Activated CD8-positive, alpha-beta memory T cell treated with anti-CD3 and anti-CD28 coated beads, Interleukin-2, amount 10 ng/mL, durations not matched to agents 7 days and 5 days (primary cell): ENCODE measurements at regions not wholly inside any gene's neighbourhood (a gene's known extent, or its start where the extent isn't known, plus 50 kb on each side); places are given as distances from the start of the nearest gene placed in this dataset.
"Not testable (repeated sequence)": the region's sequence is repeated elsewhere in the genome, so short reads cannot be mapped to it uniquely, and the experiment has no call there.

Experiments used
- ATAC-seq: fragments of 150-1000 bp; cut with Tn5 transposase; one replicate; pipeline ENCODE4 v1.10.0; 2021; ENCODE audit warnings: moderate library complexity
- CTCF ChIA-PET: fragments of 350-600 bp; sonication (Branson Sonifier 250); formaldehyde crosslinking; loops from one replicate; lab custom pipeline; 2021; ENCODE audit warnings: antibody characterized with exemption; lab: Charles Lee
- DNase-seq: peaks from one replicate; pipeline ENCODE4 v3.0.0-alpha.2; 2020
- H3K27ac Mint-ChIP-seq: one replicate; pipeline ENCODE4 v1.8.0; 2021; ENCODE audit warnings: mild to moderate bottlenecking, mixed read lengths
- H3K27me3 Mint-ChIP-seq: one replicate; pipeline ENCODE4 v1.8.0; 2021; ENCODE audit warnings: mixed read lengths
- H3K36me3 Mint-ChIP-seq: one replicate; pipeline ENCODE4 v1.8.0; 2021; ENCODE audit warnings: mild to moderate bottlenecking, mixed read lengths
- H3K4me1 Mint-ChIP-seq: one replicate; pipeline ENCODE4 v1.8.0; 2021; ENCODE audit warnings: mixed read lengths
- H3K4me3 Mint-ChIP-seq: one replicate; pipeline ENCODE4 v1.8.0; 2021; ENCODE audit warnings: mild to moderate bottlenecking, moderate library complexity, mixed read lengths
- H3K9me3 Mint-ChIP-seq: one replicate; pipeline ENCODE4 v1.8.0; 2022; ENCODE audit warnings: low read depth, mixed read lengths

DNA sequence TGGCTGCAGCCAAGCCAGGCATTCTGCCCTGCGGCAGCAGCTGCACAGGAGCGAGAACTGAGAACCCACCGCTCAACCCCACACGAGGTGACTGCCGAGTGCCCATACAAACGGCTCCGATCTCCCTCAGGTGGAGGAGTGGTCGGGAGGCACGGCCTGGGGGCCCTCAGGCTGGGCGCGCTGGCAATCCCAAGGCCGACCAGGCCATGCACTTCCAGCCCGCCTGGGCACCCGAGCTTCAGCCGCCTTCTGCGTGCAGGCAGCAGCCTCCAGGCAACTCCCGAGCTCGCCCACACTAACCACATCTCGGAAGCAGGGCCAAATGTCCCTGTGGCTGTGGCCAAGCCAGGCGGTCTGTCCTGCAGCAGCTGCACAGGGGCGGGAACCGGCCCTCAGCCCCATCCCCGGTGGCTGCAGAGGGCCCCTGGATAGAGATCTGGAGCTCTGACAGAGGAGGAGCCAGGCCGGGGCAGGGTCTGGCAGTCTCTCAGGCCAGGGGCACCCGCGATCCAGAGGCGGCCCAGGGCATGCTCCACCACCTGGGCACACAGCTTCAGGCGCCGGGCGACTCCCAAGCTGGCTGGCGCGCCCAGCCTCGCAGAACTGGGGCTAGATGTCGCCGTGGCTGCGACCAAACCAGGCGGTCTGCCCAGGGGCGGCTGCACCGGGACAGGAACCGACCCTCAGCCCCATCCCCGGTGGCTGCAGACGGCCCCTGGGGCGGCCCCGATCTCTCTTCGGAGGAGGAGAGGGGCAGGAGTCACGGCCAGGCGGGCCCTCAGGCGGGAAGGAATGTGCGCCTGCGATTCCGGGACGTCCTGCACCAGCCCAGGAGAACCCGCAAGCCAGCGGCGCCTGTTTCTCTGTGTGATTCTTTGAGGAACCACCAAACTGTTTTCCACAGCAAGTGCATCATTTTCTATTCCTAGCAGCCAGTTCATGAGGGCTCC lies 538.0 kb downstream of the CWH43 start:
- H3K9me3 Mint-ChIP-seq, CTCF ChIA-PET, H3K4me1 Mint-ChIP-seq, H3K4me3 Mint-ChIP-seq, ATAC-seq, DNase-seq, H3K36me3 Mint-ChIP-seq, H3K27ac Mint-ChIP-seq, H3K27me3 Mint-ChIP-seq: not testable (repeated sequence)

DNA sequence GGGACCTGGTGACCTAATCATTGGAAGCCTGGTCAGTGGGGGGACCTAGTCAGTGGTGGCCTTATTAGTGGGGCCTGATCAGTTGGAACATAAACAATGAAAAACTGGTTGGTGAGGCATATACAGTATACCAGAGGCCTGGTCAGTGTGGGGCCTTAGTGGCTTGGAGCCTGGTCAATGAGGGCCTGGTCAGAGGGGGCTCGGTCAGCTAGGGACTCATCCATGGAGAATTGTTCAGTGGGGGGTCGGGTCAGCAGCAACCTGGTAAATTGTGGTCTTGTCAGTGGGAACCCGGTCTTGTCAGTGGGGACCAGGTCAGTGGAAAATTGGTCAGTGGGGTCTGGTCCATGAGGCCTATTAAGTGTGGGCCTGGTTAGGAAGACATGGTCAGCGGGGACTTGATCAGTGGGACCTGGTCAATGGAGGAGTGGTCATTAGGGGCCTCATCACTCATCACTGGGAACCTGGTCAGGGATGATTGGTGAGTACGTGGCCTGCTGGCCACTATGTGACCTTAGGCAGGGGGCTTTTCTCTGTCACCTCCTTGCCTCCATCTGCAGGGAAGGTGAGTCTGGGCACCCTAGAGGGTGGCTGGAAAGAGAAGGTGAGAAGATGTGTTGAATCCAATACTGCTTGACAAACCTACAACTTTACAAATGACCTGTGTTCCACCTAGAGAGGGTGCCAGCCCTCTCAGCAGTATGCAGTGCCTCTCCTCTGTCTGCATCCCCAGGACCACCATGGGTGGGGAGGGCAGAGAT lies 573.0 kb downstream of the CWH43 start:
- H3K27ac Mint-ChIP-seq, CTCF ChIA-PET: not testable (repeated sequence)

DNA sequence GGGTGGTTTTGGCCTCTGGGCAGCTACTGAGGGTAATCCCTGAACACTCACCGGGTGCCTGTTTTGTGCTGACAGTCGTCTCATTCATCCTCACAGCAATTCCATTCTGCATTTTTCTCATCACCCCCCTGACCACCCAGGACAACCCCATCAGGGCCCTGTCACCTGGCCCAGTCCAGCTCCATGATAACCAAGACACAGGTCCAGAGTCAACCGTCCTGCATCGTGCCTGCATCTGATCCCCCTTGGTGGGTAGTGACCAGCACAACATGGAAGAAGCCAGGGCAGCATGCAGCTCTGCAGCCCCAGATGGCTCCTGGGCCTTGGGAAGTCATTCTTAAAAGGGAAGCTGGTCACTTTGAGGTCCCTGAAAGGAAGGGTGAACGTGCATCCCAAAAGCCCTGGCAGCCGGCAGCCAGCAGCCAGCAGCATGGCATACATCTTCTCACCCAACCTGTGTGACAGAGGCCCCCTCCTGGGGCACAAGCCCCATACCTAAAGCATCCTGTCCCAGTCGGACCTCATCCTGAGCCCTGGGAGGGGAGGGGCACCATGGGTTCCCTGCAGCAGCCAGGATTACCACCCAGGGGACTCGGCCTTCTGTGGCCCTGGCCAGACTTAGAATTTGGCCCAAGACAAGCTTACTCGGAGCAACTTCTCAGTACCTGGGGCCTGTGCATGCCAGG lies 574.2 kb downstream of the CWH43 start:
- H3K27me3 Mint-ChIP-seq, CTCF ChIA-PET, H3K9me3 Mint-ChIP-seq, H3K36me3 Mint-ChIP-seq, DNase-seq, H3K4me1 Mint-ChIP-seq, H3K4me3 Mint-ChIP-seq, H3K27ac Mint-ChIP-seq, ATAC-seq: not testable (repeated sequence)

More for the DNA sequence above, 573.0 kb downstream of the CWH43 start:
- H3K36me3 Mint-ChIP-seq, H3K4me3 Mint-ChIP-seq, DNase-seq, H3K4me1 Mint-ChIP-seq, H3K27me3 Mint-ChIP-seq, ATAC-seq: not testable (repeated sequence)
- peaks cover 12% of the 10 kb centered on the region for H3K9me3 Mint-ChIP-seq

DNA sequence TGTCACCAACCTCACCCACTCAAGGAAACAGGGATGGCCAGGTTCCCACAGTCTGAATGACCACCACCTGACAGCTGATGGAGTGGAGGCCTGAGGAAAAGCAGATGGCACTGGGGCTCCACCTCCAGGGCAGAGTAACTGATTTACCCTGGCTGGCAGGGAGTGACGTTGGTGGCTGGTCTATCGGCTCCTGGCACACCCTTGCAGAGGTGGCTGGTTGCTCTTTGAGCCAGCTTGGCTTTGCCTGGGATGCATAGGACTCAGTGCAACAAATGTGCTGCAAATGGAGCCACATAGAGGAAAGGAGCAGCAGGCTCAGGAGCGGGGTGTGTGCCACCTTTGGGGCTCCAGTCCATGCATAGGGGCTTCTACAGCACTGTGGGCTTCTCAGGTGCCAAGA lies 574.8 kb downstream of the CWH43 start:
- CTCF ChIA-PET, H3K4me1 Mint-ChIP-seq, ATAC-seq, H3K4me3 Mint-ChIP-seq, H3K27ac Mint-ChIP-seq, H3K9me3 Mint-ChIP-seq, H3K27me3 Mint-ChIP-seq, DNase-seq, H3K36me3 Mint-ChIP-seq: not testable (repeated sequence)

DNA sequence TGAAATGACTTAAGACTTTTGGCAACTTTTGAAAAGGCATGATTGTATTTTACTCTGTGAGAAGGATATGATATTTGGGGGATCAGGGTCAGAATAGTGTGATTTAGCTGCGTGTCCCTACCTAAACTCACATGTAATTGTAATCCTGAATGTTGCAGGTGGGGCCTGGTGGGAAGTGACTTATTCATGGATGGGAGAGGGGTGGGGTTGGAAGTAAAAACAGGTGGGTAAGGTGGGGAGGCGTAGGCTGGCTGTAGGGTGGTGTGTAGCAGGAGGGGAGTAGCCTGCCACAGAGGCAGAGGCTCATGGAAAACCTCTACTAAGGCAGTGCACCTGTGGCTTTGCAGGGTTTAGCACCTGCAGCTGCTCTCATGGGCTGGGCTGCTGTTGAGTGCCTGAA lies 584.2 kb downstream of the CWH43 start:
- not testable (repeated sequence) for H3K27ac Mint-ChIP-seq

DNA sequence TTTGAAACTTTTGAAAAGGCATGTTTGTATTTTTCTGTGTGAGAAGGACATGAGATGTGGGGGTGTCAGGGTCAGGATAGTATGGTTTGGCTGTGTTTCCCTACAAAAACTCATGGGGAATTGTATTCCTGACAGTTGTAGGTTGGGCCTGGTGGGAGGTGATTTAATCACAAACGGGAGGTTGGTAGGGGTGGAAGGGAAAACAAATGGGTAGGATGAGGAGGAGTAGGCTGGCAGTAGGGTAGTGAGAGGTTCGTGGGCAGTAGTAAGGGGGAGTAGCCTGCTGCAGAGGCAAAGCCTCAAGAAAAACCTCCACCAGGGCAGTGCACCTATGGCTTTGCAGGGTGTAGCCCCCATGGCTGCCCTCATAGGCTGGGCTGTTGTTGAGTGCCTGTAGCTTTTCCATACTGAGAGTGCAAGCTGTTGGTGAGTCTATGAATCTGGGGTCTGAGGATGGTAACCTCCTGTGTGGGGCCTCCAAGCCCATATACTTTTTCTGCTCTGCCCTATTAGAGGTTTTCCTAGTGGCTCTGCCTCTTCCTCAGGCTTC lies 587.7 kb downstream of the CWH43 start:
- H3K4me1 Mint-ChIP-seq, H3K27me3 Mint-ChIP-seq, DNase-seq, H3K27ac Mint-ChIP-seq, CTCF ChIA-PET, H3K36me3 Mint-ChIP-seq, ATAC-seq, H3K4me3 Mint-ChIP-seq: not testable (repeated sequence)
- H3K9me3 Mint-ChIP-seq = peaks cover 22% of the 10 kb centered on the region

More for the DNA sequence above, 584.2 kb downstream of the CWH43 start:
- H3K4me3 Mint-ChIP-seq, H3K4me1 Mint-ChIP-seq, CTCF ChIA-PET, ATAC-seq, DNase-seq, H3K36me3 Mint-ChIP-seq, H3K27me3 Mint-ChIP-seq: not testable (repeated sequence)
- peaks cover 16% of the 10 kb centered on the region for H3K9me3 Mint-ChIP-seq

DNA sequence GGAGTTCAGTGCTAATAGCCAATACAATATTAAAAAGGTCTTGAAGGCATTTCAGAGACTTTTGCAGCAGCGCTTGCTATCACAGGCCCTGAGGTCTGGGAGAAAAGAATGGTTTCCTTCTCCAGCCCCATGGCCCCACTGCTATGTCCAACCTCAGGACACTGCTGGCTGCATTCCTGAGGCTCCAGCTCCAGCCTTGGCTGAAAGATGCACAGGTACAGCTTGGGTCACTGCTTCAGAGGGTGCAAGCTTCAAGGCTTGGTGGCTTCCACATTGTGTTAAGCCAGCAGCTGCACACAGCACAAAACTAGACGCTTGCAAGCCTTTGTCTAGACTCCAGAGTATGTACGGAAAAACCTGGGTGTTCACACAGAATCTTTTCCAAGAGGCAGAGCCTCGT lies 589.2 kb downstream of the CWH43 start:
- H3K4me1 Mint-ChIP-seq, CTCF ChIA-PET, H3K36me3 Mint-ChIP-seq, H3K27ac Mint-ChIP-seq, DNase-seq, H3K27me3 Mint-ChIP-seq, H3K4me3 Mint-ChIP-seq, ATAC-seq: not testable (repeated sequence)
- peaks cover 21% of the 10 kb centered on the region for H3K9me3 Mint-ChIP-seq

DNA sequence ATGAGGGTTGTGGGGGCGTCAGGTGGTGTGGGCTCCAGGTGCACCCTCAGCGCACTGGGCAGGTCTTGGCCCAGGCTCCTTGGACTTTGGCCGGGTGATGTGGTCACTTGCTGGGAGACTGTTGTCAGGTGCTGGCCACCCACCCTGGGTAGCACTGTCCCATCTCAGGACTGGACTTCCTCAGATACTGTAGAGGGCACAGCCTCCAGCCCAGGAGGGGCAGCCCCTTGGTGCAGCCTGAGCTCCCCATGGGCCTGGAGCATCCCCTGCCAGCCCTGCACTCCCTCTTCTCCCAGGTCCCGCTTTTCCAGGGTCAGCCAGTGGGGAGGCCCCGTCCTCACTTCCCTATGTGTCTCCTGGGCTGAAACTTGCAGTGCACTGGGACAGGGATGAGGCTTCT lies 592.3 kb downstream of the CWH43 start:
- H3K4me3 Mint-ChIP-seq, H3K4me1 Mint-ChIP-seq, H3K36me3 Mint-ChIP-seq, DNase-seq, H3K27me3 Mint-ChIP-seq, H3K27ac Mint-ChIP-seq, ATAC-seq, CTCF ChIA-PET: not testable (repeated sequence)
- peaks cover 19% of the 10 kb centered on the region for H3K9me3 Mint-ChIP-seq

DNA sequence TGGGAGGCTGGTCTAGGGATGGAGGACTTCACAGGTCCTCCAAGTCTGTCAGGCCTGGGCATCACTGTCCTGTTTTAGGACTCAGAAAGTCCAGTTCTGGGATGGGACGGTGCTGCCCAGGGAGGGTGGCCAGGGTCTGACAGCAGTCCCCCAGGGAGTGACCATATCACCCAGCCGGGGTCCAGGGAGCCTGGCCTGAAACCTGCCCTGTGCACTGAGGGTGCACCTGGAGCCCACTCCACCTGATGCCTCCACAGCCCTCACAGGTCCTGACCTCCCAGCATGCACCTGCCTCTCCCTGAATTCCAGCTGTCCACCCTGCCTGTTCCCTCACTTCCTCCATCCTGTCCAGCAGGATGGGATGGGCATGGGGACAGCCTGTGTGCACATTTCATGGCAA lies 592.8 kb downstream of the CWH43 start:
- H3K27me3 Mint-ChIP-seq, CTCF ChIA-PET, H3K27ac Mint-ChIP-seq, H3K4me3 Mint-ChIP-seq, H3K36me3 Mint-ChIP-seq, ATAC-seq, DNase-seq, H3K4me1 Mint-ChIP-seq: not testable (repeated sequence)
- H3K9me3 Mint-ChIP-seq = peaks cover 19% of the 10 kb centered on the region

DNA sequence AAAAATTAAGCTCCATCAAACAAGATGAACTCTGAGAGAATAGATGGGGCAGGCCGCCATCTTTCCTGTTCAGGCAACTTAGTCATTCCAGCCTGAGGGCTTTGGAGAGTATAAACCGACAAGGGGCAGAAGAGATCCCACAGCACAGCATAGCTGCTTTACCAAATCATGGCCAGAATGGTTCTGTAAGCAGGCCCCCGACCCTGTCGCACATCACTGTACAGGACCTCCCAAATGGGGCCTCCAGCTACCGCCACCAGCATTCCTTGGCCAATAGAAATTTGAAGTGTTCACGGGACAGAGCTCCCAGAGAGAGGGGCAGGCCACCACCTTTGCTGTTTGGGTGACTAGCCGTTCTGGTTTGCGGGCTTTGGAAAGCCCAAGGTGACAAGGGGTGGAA lies 594.1 kb downstream of the CWH43 start:
- H3K36me3 Mint-ChIP-seq, DNase-seq, H3K27me3 Mint-ChIP-seq, H3K4me1 Mint-ChIP-seq, H3K4me3 Mint-ChIP-seq, CTCF ChIA-PET, ATAC-seq, H3K27ac Mint-ChIP-seq: not testable (repeated sequence)
- H3K9me3 Mint-ChIP-seq = peaks cover 11% of the 10 kb centered on the region

DNA sequence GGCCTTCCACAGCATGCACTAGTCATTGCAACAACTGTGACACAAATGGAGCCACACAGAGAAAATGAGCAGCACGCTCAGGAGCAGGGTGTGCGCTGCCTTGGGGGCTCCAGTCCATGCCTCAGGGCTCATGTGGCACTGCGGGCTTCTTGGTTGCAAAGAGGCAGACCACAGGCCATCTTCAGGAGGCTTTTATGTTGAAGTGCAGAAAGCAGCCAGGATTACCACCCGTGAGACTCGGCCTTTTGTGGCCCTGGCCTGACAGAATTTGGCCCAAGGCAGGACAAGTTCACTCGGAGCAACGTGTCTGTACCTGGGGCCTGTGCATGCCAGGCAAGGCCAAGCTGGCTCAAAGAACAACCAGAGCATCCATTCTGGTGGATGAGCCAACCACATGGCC lies 602.3 kb downstream of the CWH43 start:
- H3K27ac Mint-ChIP-seq, H3K36me3 Mint-ChIP-seq, H3K27me3 Mint-ChIP-seq, DNase-seq, H3K9me3 Mint-ChIP-seq, H3K4me1 Mint-ChIP-seq, CTCF ChIA-PET, ATAC-seq, H3K4me3 Mint-ChIP-seq: not testable (repeated sequence)

DNA sequence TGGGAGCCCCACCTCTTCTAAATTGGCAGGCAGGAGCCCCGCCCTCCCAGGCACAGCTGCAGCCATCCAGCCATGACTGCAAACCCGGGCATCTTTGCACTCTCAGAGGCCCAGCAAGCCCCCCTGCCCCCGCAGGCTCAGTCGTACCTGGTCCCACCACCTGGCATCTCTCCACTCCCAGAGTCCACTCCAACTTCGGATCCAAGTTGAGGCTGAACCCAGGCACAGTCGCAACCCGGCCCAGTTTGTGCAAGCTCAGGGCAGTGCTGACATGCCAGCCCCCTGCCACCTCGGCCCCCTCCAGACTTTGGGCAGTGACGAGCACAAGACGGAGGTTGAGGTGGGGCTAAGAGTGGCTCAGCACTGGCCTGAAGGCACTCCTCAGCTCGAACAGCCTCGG lies 632.4 kb downstream of the CWH43 start:
- H3K36me3 Mint-ChIP-seq, H3K27ac Mint-ChIP-seq, H3K4me3 Mint-ChIP-seq, H3K4me1 Mint-ChIP-seq, ATAC-seq, CTCF ChIA-PET, DNase-seq, H3K27me3 Mint-ChIP-seq, H3K9me3 Mint-ChIP-seq: not testable (repeated sequence)

DNA sequence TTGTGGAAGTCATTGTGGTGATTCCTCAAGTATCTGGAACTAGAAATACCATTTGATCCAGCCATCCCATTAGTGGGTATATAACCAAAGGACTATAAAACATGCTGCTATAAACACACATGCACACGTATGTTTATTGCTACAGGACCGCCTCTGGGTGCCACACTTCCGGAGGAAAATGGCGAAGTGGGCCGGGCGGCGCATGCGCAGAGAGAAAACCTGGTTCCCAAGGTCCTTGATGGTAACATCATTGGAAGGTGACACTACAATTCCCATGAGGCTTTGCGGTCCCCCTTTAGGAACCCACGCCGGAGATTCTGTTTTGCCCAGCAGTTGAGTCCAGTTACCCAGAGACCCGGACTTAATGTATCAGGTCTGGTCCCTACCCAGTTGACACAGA lies 640.4 kb downstream of the CWH43 start:
- ATAC-seq, H3K4me1 Mint-ChIP-seq, H3K36me3 Mint-ChIP-seq, H3K27ac Mint-ChIP-seq, H3K4me3 Mint-ChIP-seq, H3K27me3 Mint-ChIP-seq, DNase-seq, CTCF ChIA-PET: not testable (repeated sequence)
- H3K9me3 Mint-ChIP-seq = peaks cover 12% of the 10 kb centered on the region
